Activated T-helper 9 cell treated with anti-CD3 and anti-CD28 coated beads, Interleukin-2, amount 50 U/mL, for 16 hours (primary cell): ENCODE measurements at regions not wholly inside any gene's neighbourhood (a gene's known extent, or its start where the extent isn't known, plus 50 kb on each side); places are given as distances from the start of the nearest gene placed in this dataset.
"Not testable (repeated sequence)": the region's sequence is repeated elsewhere in the genome, so short reads cannot be mapped to it uniquely, and the experiment has no call there.

ENCODE experiments used
- DNase-seq: peaks from one replicate; pipeline ENCODE4 v3.0.0-alpha.2; 2020; ENCODE audit warnings: low read depth

GRCh38 chr3:125697979-125698640, 102.8 kb upstream of the OSBPL11 start:
- DNase-seq = not testable (repeated sequence)

GRCh38 chr3:125715651-125716050, 120.4 kb upstream of the OSBPL11 start:
- DNase-seq = no peak

GRCh38 chr3:125732151-125732550, 136.9 kb upstream of the OSBPL11 start:
- not testable (repeated sequence) for DNase-seq

- not testable (repeated sequence) for DNase-seq
Measured at GRCh38 chr3:125741991-125742718, 146.9 kb upstream of the OSBPL11 start.

- not testable (repeated sequence) for DNase-seq
Measured at GRCh38 chr3:125742845-125743244, 147.5 kb upstream of the OSBPL11 start.

- DNase-seq = not testable (repeated sequence)
Measured at GRCh38 chr3:125757050-125757449, 161.8 kb upstream of the OSBPL11 start.

- DNase-seq = not testable (repeated sequence)
Measured at GRCh38 chr3:125758641-125759130, 163.4 kb upstream of the OSBPL11 start.

GRCh38 chr3:125762601-125763000, 167.3 kb upstream of the OSBPL11 start:
- DNase-seq = not testable (repeated sequence)

- DNase-seq = peak; percentile 47
Measured at GRCh38 chr3:125766285-125766826, 171.1 kb upstream of the OSBPL11 start.

GRCh38 chr3:125766931-125767330, 171.6 kb upstream of the OSBPL11 start:
- not testable (repeated sequence) for DNase-seq

GRCh38 chr3:125767641-125768040, 172.3 kb upstream of the OSBPL11 start:
- no peak for DNase-seq

GRCh38 chr3:125768821-125769220, 173.5 kb upstream of the OSBPL11 start:
- DNase-seq = not testable (repeated sequence)

GRCh38 chr3:125771506-125771905, 176.2 kb upstream of the OSBPL11 start:
- not testable (repeated sequence) for DNase-seq

GRCh38 chr3:125774433-125775034, 179.2 kb upstream of the OSBPL11 start:
- not testable (repeated sequence) for DNase-seq

- not testable (repeated sequence) for DNase-seq
Measured at GRCh38 chr3:125775106-125775505, 179.8 kb upstream of the OSBPL11 start.

GRCh38 chr3:125775606-125776294, 180.5 kb upstream of the OSBPL11 start:
- not testable (repeated sequence) for DNase-seq

- not testable (repeated sequence) for DNase-seq
Measured at GRCh38 chr3:125779276-125779675, 184.0 kb upstream of the OSBPL11 start.

GRCh38 chr3:125779918-125780317, 184.6 kb upstream of the OSBPL11 start:
- DNase-seq = not testable (repeated sequence)

GRCh38 chr3:125781678-125782077, 186.4 kb upstream of the OSBPL11 start:
- not testable (repeated sequence) for DNase-seq

- DNase-seq = not testable (repeated sequence)
Measured at GRCh38 chr3:125790312-125790711, 178.7 kb upstream of the ROPN1B start.

GRCh38 chr3:125791021-125791420, 178.0 kb upstream of the ROPN1B start:
- not testable (repeated sequence) for DNase-seq

- DNase-seq = not testable (repeated sequence)
Measured at GRCh38 chr3:125810010-125810409, 159.0 kb upstream of the ROPN1B start.
